PC-9 (cell line): ENCODE measurements at regions not wholly inside any gene's neighbourhood (a gene's known extent, or its start where the extent isn't known, plus 50 kb on each side); places are given as distances from the start of the nearest gene placed in this dataset.

ENCODE experiments used
- CTCF ChIP-seq: fragments of 200-600 bp; sonication (generic); conservative IDR thresholded peaks from 2 replicates; pipeline ENCODE4 v1.6.1; 2017; ENCODE audit warnings: mixed run types, antibody characterized with exemption, mild to moderate bottlenecking, moderate library complexity
- EZH2 ChIP-seq: fragments of 200-600 bp; sonication (generic); IDR thresholded peaks from 2 replicates; pipeline ENCODE4 v1.8.0; 2017; ENCODE audit warnings: antibody characterized with exemption, low read depth

- no peak for TF ChIP-seq CTCF
- TF ChIP-seq EZH2 = no peak
Observed at GRCh38 chr7:156122752-156123354, 310.6 kb upstream of the SHH start.
